ENCODE measurements at regions not wholly inside any gene's neighbourhood (a gene's known extent, or its start where the extent isn't known, plus 50 kb on each side); places are given as distances from the start of the nearest gene placed in this dataset.

DNA sequence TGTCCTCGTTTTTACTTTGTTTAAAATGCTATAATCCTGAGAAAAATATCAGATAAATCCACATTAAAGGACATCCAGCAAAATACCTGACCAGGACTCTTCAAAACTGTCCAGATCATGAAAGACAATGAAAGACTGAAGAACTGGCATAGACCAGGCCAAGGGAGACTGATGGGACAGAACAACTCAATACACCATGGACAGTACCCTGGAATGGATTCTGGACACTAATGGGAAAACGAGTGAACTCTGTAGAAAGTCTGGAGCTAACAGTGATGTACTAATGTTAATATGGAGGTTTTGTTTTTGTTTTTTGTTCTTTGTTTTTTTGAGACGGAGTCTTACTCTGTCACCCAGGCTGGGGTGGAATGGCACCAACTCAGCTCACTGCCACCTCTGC, 461.4 kb downstream of the CD83 start:
- TF ChIP-seq CTCF (IDR thresholded peaks at IDR 0.05): no peak
- no peak for TF ChIP-seq TEAD4 (IDR thresholded peaks at IDR 0.05; ENCODE audit: borderline replicate concordance, insufficient read depth)
- TF ChIP-seq GABPA (IDR thresholded peaks at IDR 0.05; ENCODE audit: low read depth): no peak
- no peak for TF ChIP-seq POLR2AphosphoS5 (IDR thresholded peaks at IDR 0.05; ENCODE audit: low read depth, low read length)
- no peak for TF ChIP-seq SIN3A (IDR thresholded peaks at IDR 0.05; ENCODE audit: borderline replicate concordance, low read depth, low read length)
- TF ChIP-seq MXI1 (IDR thresholded peaks at IDR 0.05; ENCODE audit: low read depth, low read length): no peak
- TF ChIP-seq, protein P1, sequence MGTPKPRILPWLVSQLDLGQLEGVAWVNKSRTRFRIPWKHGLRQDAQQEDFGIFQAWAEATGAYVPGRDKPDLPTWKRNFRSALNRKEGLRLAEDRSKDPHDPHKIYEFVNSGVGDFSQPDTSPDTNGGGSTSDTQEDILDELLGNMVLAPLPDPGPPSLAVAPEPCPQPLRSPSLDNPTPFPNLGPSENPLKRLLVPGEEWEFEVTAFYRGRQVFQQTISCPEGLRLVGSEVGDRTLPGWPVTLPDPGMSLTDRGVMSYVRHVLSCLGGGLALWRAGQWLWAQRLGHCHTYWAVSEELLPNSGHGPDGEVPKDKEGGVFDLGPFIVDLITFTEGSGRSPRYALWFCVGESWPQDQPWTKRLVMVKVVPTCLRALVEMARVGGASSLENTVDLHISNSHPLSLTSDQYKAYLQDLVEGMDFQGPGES (IDR thresholded peaks at IDR 0.05; ENCODE audit: low read depth, low read length): no peak
- TF ChIP-seq RAD21 (IDR thresholded peaks at IDR 0.05; ENCODE audit: low read length): no peak
- no peak for TF ChIP-seq MAX (IDR thresholded peaks at IDR 0.05; ENCODE audit: low read depth)

Measured in SK-N-SH (cell line).